ENCODE measurements at regions not wholly inside any gene's neighbourhood (a gene's known extent, or its start where the extent isn't known, plus 50 kb on each side); places are given as distances from the start of the nearest gene placed in this dataset.
"Not testable (repeated sequence)": the region's sequence is repeated elsewhere in the genome, so short reads cannot be mapped to it uniquely, and the experiment has no call there.

- no peaks in the 10 kb centered on the region for H3K27me3 ChIP-seq (ENCODE audit: control insufficient read depth, insufficient read depth, low read length)
- no peaks in the 10 kb centered on the region for H3K36me3 ChIP-seq (ENCODE audit: insufficient read depth, low read length)
- H3K4me2 ChIP-seq (ENCODE audit: low read length): no peak overlapping the region
- H3K9ac ChIP-seq (ENCODE audit: low read depth, low read length): no peak overlapping the region
- H3K4me1 ChIP-seq (ENCODE audit: control insufficient read depth, insufficient read depth, low read length): peaks cover 49% of the 10 kb centered on the region
- H3K4me3 ChIP-seq (ENCODE audit: low read length): no peak overlapping the region
- no peaks in the 10 kb centered on the region for H3K9me3 ChIP-seq (replicated peaks; ENCODE audit: low read length)
These were observed 126.3 kb upstream of the TNRC6C start for GRCh38 chr17:77832180-77832560.

DNA sequence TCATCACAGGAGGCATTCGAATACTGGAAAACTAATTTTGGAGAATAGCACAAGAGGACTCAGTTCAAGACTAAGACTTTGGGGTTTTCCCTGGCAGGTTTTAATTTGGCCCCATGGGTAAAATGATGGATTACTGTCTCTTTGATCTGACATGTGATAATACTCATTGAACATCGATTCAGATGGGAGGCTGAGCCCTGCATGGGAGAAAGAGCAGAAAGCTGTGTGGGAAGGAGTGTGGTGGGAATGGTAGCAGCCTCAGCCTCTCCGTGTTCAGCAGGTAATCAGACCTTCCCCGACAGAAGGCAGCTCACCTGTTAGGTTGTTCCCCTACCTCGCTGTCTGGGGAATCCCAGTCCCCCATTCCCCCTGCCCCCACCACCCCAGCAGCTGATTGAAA, 124.7 kb upstream of the TNRC6C start:
- Histone ChIP-seq H3K4me2 (ENCODE audit: low read length) (no peak overlapping the region), H3K9ac (ENCODE audit: low read depth, low read length) (no peak overlapping the region), H3K9me3 (replicated peaks; ENCODE audit: low read length) (no peaks in the 10 kb centered on the region), H3K36me3 (ENCODE audit: insufficient read depth, low read length) (no peaks in the 10 kb centered on the region), H3K4me3 (ENCODE audit: low read length) (no peak overlapping the region), H3K4me1 (ENCODE audit: control insufficient read depth, insufficient read depth, low read length) (peaks cover 49% of the 10 kb centered on the region), H3K27me3 (ENCODE audit: control insufficient read depth, insufficient read depth, low read length) (no peaks in the 10 kb centered on the region)

GRCh38 chr17:77834170-77835115, 124.1 kb upstream of the TNRC6C start:
- Histone ChIP-seq H3K36me3 (ENCODE audit: insufficient read depth, low read length) (no peaks in the 10 kb centered on the region), H3K4me1 (ENCODE audit: control insufficient read depth, insufficient read depth, low read length) (peaks cover 49% of the 10 kb centered on the region), H3K27me3 (ENCODE audit: control insufficient read depth, insufficient read depth, low read length) (no peaks in the 10 kb centered on the region), H3K4me3 (ENCODE audit: low read length) (peak overlapping the region; percentile 37), H3K9me3 (replicated peaks; ENCODE audit: low read length) (no peaks in the 10 kb centered on the region), H3K4me2 (ENCODE audit: low read length) (peak overlapping the region; percentile 77), H3K9ac (ENCODE audit: low read depth, low read length) (peak overlapping the region; percentile 26)

DNA sequence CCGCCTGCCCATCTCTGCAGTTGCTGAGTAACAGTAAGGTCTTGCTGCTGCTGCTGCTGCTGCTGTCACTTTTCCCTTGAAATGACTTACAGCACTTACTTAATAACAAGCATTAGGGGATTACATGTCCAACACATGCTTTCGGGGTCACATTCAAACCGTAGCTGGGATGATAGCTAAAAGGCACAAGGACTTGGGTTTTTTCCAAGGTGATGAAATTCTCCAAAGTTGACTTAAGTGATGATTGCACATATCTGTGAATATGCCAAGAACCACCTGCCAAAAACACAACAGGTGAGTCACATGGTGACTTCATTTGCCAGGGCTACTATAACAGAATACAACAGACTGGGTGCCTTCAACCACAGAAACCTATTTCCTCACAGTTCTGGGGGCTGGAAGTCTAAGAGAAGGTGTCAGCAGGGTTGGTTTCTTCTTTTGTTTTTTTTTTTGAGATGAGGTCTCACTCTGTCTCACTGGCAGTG, 121.9 kb upstream of the TNRC6C start:
- peaks cover 28% of the 10 kb centered on the region for H3K4me1 ChIP-seq (ENCODE audit: control insufficient read depth, insufficient read depth, low read length)
- no peak overlapping the region for H3K4me2 ChIP-seq (ENCODE audit: low read length)
- H3K36me3 ChIP-seq (ENCODE audit: insufficient read depth, low read length): no peaks in the 10 kb centered on the region
- peaks cover 6% of the 10 kb centered on the region for H3K27me3 ChIP-seq (ENCODE audit: control insufficient read depth, insufficient read depth, low read length)
- no peak overlapping the region for H3K9ac ChIP-seq (ENCODE audit: low read depth, low read length)
- no peaks in the 10 kb centered on the region for H3K9me3 ChIP-seq (replicated peaks; ENCODE audit: low read length)
- H3K4me3 ChIP-seq (ENCODE audit: low read length): no peak overlapping the region

GRCh38 chr17:77837072-77837471, 121.4 kb upstream of the TNRC6C start:
- H3K4me1 ChIP-seq (ENCODE audit: control insufficient read depth, insufficient read depth, low read length): peaks cover 23% of the 10 kb centered on the region
- not testable (repeated sequence) for H3K9me3 ChIP-seq (replicated peaks; ENCODE audit: low read length); H3K36me3 ChIP-seq (ENCODE audit: insufficient read depth, low read length); H3K4me2 ChIP-seq (ENCODE audit: low read length); H3K4me3 ChIP-seq (ENCODE audit: low read length); H3K9ac ChIP-seq (ENCODE audit: low read depth, low read length); H3K27me3 ChIP-seq (ENCODE audit: control insufficient read depth, insufficient read depth, low read length)

GRCh38 chr17:77837917-77838316, 120.6 kb upstream of the TNRC6C start:
- Histone ChIP-seq H3K27me3 (ENCODE audit: control insufficient read depth, insufficient read depth, low read length) (peaks cover 6% of the 10 kb centered on the region), H3K36me3 (ENCODE audit: insufficient read depth, low read length) (no peaks in the 10 kb centered on the region), H3K4me1 (ENCODE audit: control insufficient read depth, insufficient read depth, low read length) (peaks cover 30% of the 10 kb centered on the region), H3K4me2 (ENCODE audit: low read length) (no peak overlapping the region), H3K9ac (ENCODE audit: low read depth, low read length) (no peak overlapping the region), H3K4me3 (ENCODE audit: low read length) (no peak overlapping the region), H3K9me3 (replicated peaks; ENCODE audit: low read length) (no peaks in the 10 kb centered on the region)

DNA sequence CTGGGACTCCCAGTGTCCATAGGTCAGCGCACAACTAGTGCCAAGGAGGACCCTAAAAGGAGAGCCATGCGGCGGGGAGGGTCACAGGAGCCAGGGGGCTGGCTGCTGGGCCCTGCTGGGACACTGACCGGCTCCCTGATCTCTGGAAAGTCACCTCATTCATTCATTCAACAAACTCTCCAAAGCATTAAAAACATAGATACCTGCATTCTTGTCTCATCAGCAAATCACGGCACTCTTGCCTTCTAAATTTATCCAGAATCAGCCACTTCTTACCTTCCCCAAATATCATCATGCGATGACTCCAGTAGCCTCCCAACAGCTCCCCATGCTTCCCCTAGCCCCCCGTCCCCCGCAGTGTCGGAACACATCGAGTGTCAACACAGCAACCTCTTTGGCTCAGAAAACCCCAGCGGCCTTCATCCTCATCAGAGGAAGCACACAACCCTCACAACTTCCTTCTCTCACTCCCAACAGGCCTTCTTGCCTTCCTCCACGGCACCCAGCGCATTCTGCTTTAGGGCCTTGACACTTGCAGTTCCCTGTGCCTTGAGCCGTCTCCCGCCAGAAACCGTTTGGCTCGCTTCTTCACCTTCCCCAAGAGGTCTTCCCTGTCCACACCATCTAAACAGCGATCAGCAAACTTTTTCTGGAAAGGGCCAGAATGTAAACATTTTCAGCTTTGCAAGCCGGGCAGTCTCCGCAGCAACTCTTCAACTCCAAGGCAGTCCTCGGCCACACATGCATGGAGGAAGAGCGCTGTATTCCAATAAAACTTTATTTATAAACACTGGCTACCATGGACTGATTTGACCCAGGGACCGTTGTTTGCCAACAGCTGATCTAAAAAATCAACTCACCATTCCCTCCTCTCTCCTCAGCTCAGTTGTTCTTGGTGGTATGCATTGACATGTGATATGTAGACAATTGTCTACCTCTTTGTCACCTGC, 119.5 kb upstream of the TNRC6C start:
- Histone ChIP-seq H3K27me3 (ENCODE audit: control insufficient read depth, insufficient read depth, low read length) (peaks cover 6% of the 10 kb centered on the region), H3K36me3 (ENCODE audit: insufficient read depth, low read length) (no peaks in the 10 kb centered on the region), H3K4me1 (ENCODE audit: control insufficient read depth, insufficient read depth, low read length) (peaks cover 32% of the 10 kb centered on the region), H3K4me2 (ENCODE audit: low read length) (no peak overlapping the region), H3K4me3 (ENCODE audit: low read length) (no peak overlapping the region), H3K9me3 (replicated peaks; ENCODE audit: low read length) (no peaks in the 10 kb centered on the region), H3K9ac (ENCODE audit: low read depth, low read length) (no peak overlapping the region)

DNA sequence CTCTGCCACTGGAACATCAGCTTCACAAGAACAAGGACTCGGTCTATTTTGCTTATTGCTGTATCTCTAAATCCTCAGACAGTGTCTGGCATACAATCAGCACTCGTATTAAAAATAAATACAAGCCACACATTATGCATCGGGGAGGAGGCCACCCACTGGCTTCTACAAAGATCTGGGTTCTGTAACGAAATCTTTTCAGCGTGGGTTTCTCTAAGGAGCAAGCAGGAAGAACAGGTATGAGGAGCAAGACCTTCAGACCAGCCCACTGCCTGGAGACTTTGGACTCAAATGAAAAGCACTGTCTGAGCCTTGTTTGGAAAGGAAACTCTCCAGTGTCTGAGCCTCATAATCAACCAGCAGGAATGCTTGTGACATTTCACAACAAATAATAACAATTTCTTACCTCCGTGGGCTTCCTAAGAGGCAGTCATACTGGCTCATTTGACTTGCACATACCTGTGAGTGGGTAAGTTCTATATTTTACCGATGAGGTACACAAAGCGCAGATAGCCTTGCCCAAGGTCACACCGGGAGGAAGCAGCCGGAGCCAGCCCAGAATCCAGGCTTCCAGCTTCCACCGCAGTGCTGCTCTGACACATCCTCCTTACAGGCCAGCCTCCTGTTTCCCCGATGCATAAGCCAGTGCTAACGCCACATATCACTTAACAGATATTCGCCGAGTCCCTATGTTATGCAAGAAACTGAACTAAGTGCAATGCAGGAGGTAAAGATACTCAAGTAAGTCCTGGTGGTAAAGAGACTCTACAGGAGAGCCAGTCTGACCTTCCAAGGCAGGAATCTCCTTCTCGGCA, 118.6 kb upstream of the TNRC6C start:
- H3K4me1 ChIP-seq (ENCODE audit: control insufficient read depth, insufficient read depth, low read length): peaks cover 24% of the 10 kb centered on the region
- H3K27me3 ChIP-seq (ENCODE audit: control insufficient read depth, insufficient read depth, low read length): peaks cover 6% of the 10 kb centered on the region
- H3K4me3 ChIP-seq (ENCODE audit: low read length): no peak overlapping the region
- H3K36me3 ChIP-seq (ENCODE audit: insufficient read depth, low read length): no peaks in the 10 kb centered on the region
- no peaks in the 10 kb centered on the region for H3K9me3 ChIP-seq (replicated peaks; ENCODE audit: low read length)
- H3K9ac ChIP-seq (ENCODE audit: low read depth, low read length): no peak overlapping the region
- no peak overlapping the region for H3K4me2 ChIP-seq (ENCODE audit: low read length)

GRCh38 chr17:77840513-77841165, 117.9 kb upstream of the TNRC6C start:
- Histone ChIP-seq H3K4me1 (ENCODE audit: control insufficient read depth, insufficient read depth, low read length) (peaks cover 21% of the 10 kb centered on the region), H3K9ac (ENCODE audit: low read depth, low read length) (no peak overlapping the region), H3K27me3 (ENCODE audit: control insufficient read depth, insufficient read depth, low read length) (peaks cover 6% of the 10 kb centered on the region), H3K4me2 (ENCODE audit: low read length) (no peak overlapping the region), H3K9me3 (replicated peaks; ENCODE audit: low read length) (no peaks in the 10 kb centered on the region), H3K4me3 (ENCODE audit: low read length) (no peak overlapping the region), H3K36me3 (ENCODE audit: insufficient read depth, low read length) (no peaks in the 10 kb centered on the region)

DNA sequence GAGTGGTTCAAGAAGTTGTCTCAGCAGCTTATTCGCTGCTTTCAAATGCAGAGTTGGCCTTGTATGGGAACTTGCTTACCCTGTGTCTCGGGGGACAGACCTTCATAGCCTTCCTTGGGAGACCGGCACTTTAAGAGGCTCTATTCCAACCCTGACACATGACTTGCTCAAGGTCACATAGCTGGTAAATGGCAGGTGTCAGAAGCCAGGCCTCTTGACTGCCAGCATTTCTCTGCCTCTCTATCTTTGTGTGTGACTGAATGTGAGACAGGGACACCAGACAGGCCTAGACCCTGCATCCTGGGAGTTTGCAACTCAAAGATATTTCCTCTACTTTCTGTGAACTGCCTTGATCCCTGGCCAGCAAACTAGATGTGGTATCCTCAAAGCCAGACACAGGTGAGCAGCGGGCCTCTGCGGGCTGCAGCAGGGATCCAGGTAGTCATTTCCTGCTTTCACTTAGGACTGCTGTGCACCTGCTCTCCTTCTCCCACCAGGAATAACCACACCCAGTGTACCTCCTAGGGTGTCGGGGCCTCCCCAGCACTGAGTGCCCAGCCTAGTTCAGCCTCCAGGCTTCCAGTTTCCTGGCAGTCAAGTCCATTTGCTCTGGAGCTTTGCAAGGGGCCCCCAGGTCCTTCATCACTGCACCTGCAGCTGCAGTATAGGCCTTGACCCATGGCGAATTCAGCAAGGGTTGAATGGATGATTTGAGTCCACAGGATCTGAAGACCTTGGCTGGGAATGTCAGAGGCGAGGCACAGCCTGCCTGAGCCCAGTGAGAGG, 116.6 kb upstream of the TNRC6C start:
- Histone ChIP-seq H3K4me1 (ENCODE audit: control insufficient read depth, insufficient read depth, low read length) (peaks cover 16% of the 10 kb centered on the region), H3K4me2 (ENCODE audit: low read length) (no peak overlapping the region), H3K9ac (ENCODE audit: low read depth, low read length) (no peak overlapping the region), H3K9me3 (replicated peaks; ENCODE audit: low read length) (no peaks in the 10 kb centered on the region), H3K27me3 (ENCODE audit: control insufficient read depth, insufficient read depth, low read length) (peaks cover 9% of the 10 kb centered on the region), H3K36me3 (ENCODE audit: insufficient read depth, low read length) (no peaks in the 10 kb centered on the region), H3K4me3 (ENCODE audit: low read length) (no peak overlapping the region)
